ENCODE measurements at regions not wholly inside any gene's neighbourhood (a gene's known extent, or its start where the extent isn't known, plus 50 kb on each side); places are given as distances from the start of the nearest gene placed in this dataset.

DNA sequence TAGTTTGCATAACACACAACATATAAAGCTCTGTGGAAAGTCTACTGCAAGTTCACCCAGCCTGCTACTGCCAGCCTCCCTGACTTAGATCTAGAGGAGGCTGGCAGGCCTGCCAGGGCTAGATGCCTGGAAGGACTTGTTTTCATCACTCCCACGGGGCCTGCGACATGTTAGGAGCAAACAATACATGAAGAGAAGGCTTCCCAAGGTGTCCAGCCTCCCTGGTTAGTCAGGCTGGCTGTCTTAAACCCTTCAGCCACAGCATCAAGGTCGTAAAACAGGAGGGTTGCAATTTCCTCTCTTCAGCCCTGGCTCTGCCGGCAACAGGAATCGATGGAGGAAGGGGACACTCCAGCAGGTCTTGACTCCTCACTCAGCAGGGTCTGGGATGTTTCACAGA lies 104.5 kb downstream of the NGF start:
- H3K27ac ChIP-seq = no peak overlapping the region

DNA sequence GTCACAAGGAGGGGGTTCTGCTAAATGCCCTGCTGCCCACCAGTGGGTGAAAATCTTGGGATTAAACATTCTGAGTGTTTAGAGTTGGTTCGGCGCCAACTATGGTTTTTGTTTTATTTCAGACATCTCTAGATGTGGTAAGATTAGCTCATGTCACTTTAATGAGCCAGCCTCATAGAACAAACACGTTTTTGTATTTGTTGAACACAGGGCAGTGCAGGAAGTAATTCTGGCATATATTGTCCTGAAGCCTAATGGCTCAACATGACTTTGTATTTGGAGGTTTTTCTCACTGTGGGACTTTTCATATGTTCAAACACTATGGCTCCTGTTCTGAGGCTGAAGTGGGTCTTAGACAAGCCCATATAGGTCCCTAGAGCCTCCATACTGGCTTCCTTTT lies 107.8 kb downstream of the NGF start:
- no peak for TF ChIP-seq ZFX (IDR thresholded peaks at IDR 0.05)
- TF ChIP-seq, protein P1, sequence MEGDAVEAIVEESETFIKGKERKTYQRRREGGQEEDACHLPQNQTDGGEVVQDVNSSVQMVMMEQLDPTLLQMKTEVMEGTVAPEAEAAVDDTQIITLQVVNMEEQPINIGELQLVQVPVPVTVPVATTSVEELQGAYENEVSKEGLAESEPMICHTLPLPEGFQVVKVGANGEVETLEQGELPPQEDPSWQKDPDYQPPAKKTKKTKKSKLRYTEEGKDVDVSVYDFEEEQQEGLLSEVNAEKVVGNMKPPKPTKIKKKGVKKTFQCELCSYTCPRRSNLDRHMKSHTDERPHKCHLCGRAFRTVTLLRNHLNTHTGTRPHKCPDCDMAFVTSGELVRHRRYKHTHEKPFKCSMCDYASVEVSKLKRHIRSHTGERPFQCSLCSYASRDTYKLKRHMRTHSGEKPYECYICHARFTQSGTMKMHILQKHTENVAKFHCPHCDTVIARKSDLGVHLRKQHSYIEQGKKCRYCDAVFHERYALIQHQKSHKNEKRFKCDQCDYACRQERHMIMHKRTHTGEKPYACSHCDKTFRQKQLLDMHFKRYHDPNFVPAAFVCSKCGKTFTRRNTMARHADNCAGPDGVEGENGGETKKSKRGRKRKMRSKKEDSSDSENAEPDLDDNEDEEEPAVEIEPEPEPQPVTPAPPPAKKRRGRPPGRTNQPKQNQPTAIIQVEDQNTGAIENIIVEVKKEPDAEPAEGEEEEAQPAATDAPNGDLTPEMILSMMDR (conservative IDR thresholded peaks at IDR 0.05) = no peak
- H3K27ac ChIP-seq = no peak overlapping the region

More for the DNA sequence above, 104.5 kb downstream of the NGF start:
- TF ChIP-seq ZFX (IDR thresholded peaks at IDR 0.05) = no peak
- TF ChIP-seq, protein P1 (conservative IDR thresholded peaks at IDR 0.05) = no peak

DNA sequence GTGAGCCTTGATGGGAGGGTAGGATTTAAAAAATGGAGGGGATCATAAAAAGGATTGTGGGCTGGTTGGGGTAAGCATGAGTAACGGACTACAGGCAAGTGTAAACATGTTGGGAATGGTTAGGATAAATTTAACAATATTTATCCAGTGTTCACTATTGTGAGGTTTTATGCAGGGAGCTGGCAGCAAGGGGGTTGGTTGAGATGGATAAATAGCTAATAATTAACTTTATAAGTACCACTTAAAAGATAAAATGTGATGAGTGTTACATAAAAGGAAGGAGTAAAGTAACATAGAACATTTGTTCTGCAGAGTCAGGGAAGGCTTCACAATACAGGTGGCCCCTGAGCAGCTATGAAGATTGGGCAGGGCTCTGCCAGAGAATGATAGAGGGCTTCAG lies 109.0 kb downstream of the NGF start:
- TF ChIP-seq, protein P1 (conservative IDR thresholded peaks at IDR 0.05) = no peak
- no peak for TF ChIP-seq ZFX (IDR thresholded peaks at IDR 0.05)
- no peak overlapping the region for H3K27ac ChIP-seq

DNA sequence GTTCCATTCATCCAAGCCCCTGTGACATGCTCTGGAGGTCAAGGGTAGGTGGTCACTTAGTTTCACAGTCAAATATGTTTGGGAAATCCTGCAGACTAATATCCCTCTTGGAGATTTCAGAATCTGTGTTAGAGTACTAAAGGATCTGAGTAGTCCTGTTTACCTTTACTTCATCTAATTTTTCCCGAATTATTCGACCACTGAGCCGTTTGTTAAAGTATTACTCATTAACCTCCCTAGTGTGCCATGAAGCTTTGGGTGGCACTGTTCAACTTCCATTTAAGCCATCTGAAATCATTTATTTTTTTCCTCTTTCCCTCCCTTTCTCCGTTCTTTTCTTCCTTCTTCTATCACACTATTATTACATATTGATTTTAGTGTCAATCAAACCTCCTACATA lies 109.9 kb downstream of the NGF start:
- TF ChIP-seq ZFX (IDR thresholded peaks at IDR 0.05) = no peak
- TF ChIP-seq, protein P1 (conservative IDR thresholded peaks at IDR 0.05) = no peak
- no peak overlapping the region for H3K27ac ChIP-seq

DNA sequence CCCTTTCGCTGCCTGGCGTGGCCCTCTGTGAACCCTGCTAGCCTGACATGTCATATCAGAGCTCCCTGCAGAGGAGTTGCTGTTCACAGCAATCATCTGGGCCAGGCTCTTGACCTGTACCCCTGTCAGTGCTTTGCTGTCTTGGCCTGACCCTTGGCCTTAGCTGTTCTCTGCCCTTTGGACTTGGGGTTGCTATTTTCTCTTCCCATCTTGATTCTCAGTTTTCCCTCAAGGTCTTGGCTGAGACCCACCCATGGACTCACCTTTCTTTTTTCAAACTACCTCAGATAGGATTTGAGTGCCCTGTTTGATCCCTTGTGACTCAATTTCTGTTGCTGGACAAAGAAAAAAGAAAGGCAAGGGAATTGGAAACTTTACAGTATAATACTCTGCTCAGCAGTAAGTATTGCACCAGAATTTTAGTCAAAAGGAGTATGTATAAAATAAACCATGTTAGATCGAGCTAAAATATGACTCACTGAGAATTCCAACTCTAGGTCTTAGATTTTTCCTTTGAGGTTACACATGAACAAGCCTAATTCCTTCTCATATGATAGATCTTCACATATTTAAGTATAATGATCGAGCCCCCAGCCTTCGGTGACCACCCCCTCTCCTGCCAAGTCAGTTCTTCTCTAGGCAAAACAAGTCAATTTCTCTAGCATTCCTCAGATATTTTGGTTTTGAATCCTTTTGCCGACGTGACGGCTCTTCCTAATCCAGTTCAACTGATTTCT lies 110.5 kb downstream of the NGF start:
- TF ChIP-seq, protein P1 (conservative IDR thresholded peaks at IDR 0.05) = no peak
- TF ChIP-seq ZFX (IDR thresholded peaks at IDR 0.05) = no peak
- no peak overlapping the region for H3K27ac ChIP-seq

DNA sequence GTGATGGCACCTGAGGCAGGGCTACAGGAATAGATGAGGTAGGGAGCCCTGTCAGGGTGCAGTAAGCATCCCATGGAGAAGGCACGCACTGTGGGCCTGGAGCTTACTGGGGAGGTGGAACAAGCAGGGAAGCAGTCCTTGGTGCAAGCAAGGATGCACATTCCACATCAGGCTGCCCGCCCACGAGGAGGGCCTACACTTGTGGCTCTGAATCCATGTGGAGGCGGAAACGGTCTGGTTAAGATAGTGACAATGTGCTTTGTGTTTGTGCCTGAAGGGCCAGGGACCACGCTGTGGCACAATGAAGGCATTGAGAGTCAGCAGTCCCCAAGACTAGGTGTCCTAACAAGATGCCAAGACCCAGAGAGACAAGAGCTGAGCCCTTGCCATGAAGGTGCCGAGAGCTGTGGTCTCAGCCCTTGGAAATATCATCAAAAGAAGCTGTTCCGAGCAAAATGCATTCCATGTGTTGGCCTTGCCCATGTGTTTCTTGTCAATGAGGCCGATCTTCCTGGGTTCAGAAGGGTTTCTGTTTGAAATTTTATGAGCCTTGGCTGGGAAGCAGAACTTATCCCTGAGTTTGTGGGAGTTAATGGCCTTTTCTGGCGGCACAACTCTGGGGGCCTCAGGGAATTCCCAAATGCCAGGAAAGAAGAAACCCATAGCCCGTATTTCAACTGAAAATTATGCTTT lies 111.9 kb downstream of the NGF start:
- TF ChIP-seq ZFX (IDR thresholded peaks at IDR 0.05) = no peak
- TF ChIP-seq, protein P1 (conservative IDR thresholded peaks at IDR 0.05) = no peak

DNA sequence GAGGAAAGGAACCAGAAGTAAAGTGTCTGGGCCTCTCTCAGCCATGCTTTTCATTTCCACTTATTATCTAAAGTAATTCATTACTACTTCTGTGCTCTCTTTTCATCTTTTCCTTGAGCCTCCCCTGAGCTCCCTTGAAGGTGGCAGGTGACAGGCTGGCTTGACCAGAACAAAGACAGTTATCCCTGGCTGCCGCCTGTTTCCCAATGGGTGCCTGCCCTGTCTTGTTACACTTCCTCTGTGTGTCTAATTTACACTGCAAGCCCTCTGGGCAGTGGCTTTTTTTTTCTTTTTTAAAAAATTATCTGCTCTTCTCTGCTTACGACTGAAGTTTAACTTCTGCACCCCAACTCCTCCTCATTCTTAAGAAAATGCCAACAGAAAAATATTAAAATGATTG lies 113.4 kb downstream of the NGF start:
- no peak overlapping the region for H3K27ac ChIP-seq

More for the DNA sequence above, 111.9 kb downstream of the NGF start:
- no peak overlapping the region for H3K27ac ChIP-seq

More for the DNA sequence above, 113.4 kb downstream of the NGF start:
- TF ChIP-seq, protein P1 (conservative IDR thresholded peaks at IDR 0.05) = no peak
- no peak for TF ChIP-seq ZFX (IDR thresholded peaks at IDR 0.05)

All from C4-2B (cell line).